K562 (cell line): ENCODE measurements at regions not wholly inside any gene's neighbourhood (a gene's known extent, or its start where the extent isn't known, plus 50 kb on each side); places are given as distances from the start of the nearest gene placed in this dataset.

Experiments
- ATAC-seq: fragments of 200-7000 bp; cut with Tn5 transposase; 3 replicates; pipeline ENCODE4 v1.9.1; 2020; ENCODE audit warnings: moderate library complexity
- BruUV-seq: library from RNA; stranded (reverse); fragments of 400-500 nt; replicated peaks from 2 replicates; lab custom pipeline; 2021; lab: Mats Ljungman, UMichigan
- CTCF ChIA-PET: fragments of 300-600 bp; formaldehyde crosslinking; extraction: SDS; loops from one replicate; lab custom pipeline; 2021; ENCODE audit warnings: low intra/inter-chr PET ratio; lab: Yijun Ruan, JAX
- POLR2A ChIA-PET: fragments of 300-600, 350-650 bp; sonication (Branson Sonifier 250); formaldehyde crosslinking; extraction: SDS; loops from one replicate; lab custom pipeline; 2021; ENCODE audit warnings: antibody characterized with exemption, inconsistent platforms; lab: Yijun Ruan, JAX
- DNase-seq, 4 experiments: peaks; one replicate each; pipeline versions ENCODE4 v3.0.0 to v3.0.0-alpha.2; 2011 to 2018; ENCODE audit warnings: low spot score in 3 of 4, mixed read lengths in 3 of 4; ENCODE audit errors: extremely low read depth in 1 of 4
- FAIRE-seq: peaks from 2 replicates; lab custom pipeline; 2011; peaks lifted over from hg19 to GRCh38; lab: Jason Lieb, UNC
- H2AFZ ChIP-seq: 2 replicates; pipeline ENCODE4 v1.6.0; 2011; ENCODE audit warnings: low read depth, low read length, control low read depth, inconsistent platforms
- H3K27ac ChIP-seq: fragments of 200-600 bp; 3 replicates; pipeline ENCODE4 v1.8.0; 2011; ENCODE audit warnings: low read depth, mild to moderate bottlenecking, control low read depth, inconsistent platforms, low read length, moderate library complexity, mixed read lengths; ENCODE audit errors: extremely low read depth
- H3K27me3 ChIP-seq, 2 experiments: fragments of 300-600 bp in 1 of 2; 2 replicates in 1 of 2; 3 replicates in 1 of 2; pipeline versions ENCODE4 v1.6.0 to v1.8.0; 2011; ENCODE audit warnings: inconsistent platforms in 2 of 2, low read length in 2 of 2, mild to moderate bottlenecking in 1 of 2, mixed read lengths in 1 of 2, moderate library complexity in 1 of 2; ENCODE audit not compliant: control insufficient read depth in 2 of 2, insufficient read depth in 2 of 2
- H3K36me3 ChIP-seq: fragments of 300-600 bp; 3 replicates; pipeline ENCODE4 v1.8.0; 2011; ENCODE audit warnings: mild to moderate bottlenecking, low read length, inconsistent platforms; ENCODE audit not compliant: control insufficient read depth, insufficient read depth
- H3K4me1 ChIP-seq, 2 experiments: fragments of 200-600 bp in 1 of 2; replicated peaks in 1 of 2; 2 replicates in 1 of 2; 3 replicates in 1 of 2; pipeline versions ENCODE4 v1.5.1 to v1.8.0; 2011; ENCODE audit warnings: inconsistent platforms in 2 of 2, low read length in 2 of 2, mild to moderate bottlenecking in 1 of 2, mixed read lengths in 1 of 2, moderate library complexity in 1 of 2; ENCODE audit not compliant: control insufficient read depth in 2 of 2, insufficient read depth in 2 of 2
- H3K4me2 ChIP-seq: 2 replicates; pipeline ENCODE4 v1.6.1; 2011; ENCODE audit warnings: low read length, control low read depth, inconsistent platforms, mixed read lengths; ENCODE audit not compliant: insufficient read depth
- H3K4me3 ChIP-seq: fragments of 200-600 bp; sonication (generic), shearing (Covaris generic); 2 replicates; pipeline ENCODE4 v1.5.1; 2016; ENCODE audit warnings: control low read depth, inconsistent platforms
- H3K79me2 ChIP-seq: fragments of 200-600 bp; 3 replicates; pipeline ENCODE4 v1.8.0; 2011; ENCODE audit warnings: low read length, inconsistent platforms; ENCODE audit not compliant: control insufficient read depth, insufficient read depth
- H3K9ac ChIP-seq, 2 experiments: 2 replicates each; pipeline versions ENCODE4 v1.6.0 to v1.6.1; 2011; ENCODE audit warnings: low read depth in 2 of 2, low read length in 2 of 2, control low read depth in 1 of 2, inconsistent platforms in 1 of 2, mild to moderate bottlenecking in 1 of 2, mixed read lengths in 1 of 2; ENCODE audit not compliant: insufficient read depth in 1 of 2
- H3K9me1 ChIP-seq: one replicate; pipeline ENCODE4 v1.6.0; 2011; ENCODE audit warnings: inconsistent platforms, mild to moderate bottlenecking, low read length, moderate library complexity; ENCODE audit not compliant: control insufficient read depth, insufficient read depth
- H3K9me3 ChIP-seq: replicated peaks from 2 replicates; pipeline ENCODE4 v1.5.1; 2011; ENCODE audit warnings: low read depth, low read length, inconsistent platforms; ENCODE audit not compliant: control insufficient read depth, insufficient read depth
- H4K20me1 ChIP-seq: replicated peaks from 2 replicates; pipeline ENCODE4 v1.6.1; 2011; ENCODE audit warnings: low read length, inconsistent platforms, mixed read lengths; ENCODE audit not compliant: control insufficient read depth, insufficient read depth
- ASH1L ChIP-seq: fragments of 450-650 bp; IDR thresholded peaks from 2 replicates; pipeline ENCODE4 v1.6.1; 2018; ENCODE audit warnings: borderline replicate concordance, mild to moderate bottlenecking, low read depth; ENCODE audit not compliant: partially characterized antibody
- ERF ChIP-seq: fragments of 450-650 bp; formaldehyde crosslinking; IDR thresholded peaks from 2 replicates; pipeline ENCODE4 v1.4.0; 2020; ENCODE audit warnings: mild to moderate bottlenecking, mixed read lengths
- ETV6 ChIP-seq, 3 experiments: fragments of 150-350 bp in 1 of 3; sonication (generic) in 1 of 3; formaldehyde crosslinking in 1 of 3; IDR thresholded peaks; 2 replicates each; pipeline versions ENCODE4 v1.6.1 to v1.8.0; 2014 to 2022; ENCODE audit warnings: borderline replicate concordance in 2 of 3, low read depth in 2 of 3, antibody characterized with exemption in 1 of 3, low read length in 1 of 3, mild to moderate bottlenecking in 1 of 3, missing genetic modification reagents in 1 of 3
- HLTF ChIP-seq: fragments of 450-650 bp; IDR thresholded peaks from 2 replicates; pipeline ENCODE4 v1.6.1; 2016
- MECOM ChIP-seq: fragments of 250-450 bp; sonication (Bioruptor Pico); IDR thresholded peaks from 2 replicates; pipeline ENCODE4 v1.8.0; 2022; ENCODE audit warnings: inconsistent platforms
- MEF2D ChIP-seq: conservative IDR thresholded peaks from 2 replicates; pipeline ENCODE4 v1.6.1; 2016; ENCODE audit warnings: low read depth, missing genetic modification characterization, missing compliant biosample characterization
- NR2F6 ChIP-seq: fragments of 450-650 bp; formaldehyde crosslinking; IDR thresholded peaks from 2 replicates; pipeline ENCODE4 v1.4.0; 2020; ENCODE audit warnings: mild to moderate bottlenecking
- RB1 ChIP-seq: fragments of 450-650 bp; IDR thresholded peaks from 2 replicates; pipeline ENCODE4 v1.6.1; 2017; ENCODE audit warnings: low read depth, mild to moderate bottlenecking
- ZNF695 ChIP-seq: fragments of 450-650 bp; formaldehyde crosslinking; IDR thresholded peaks from 2 replicates; pipeline ENCODE4 v1.4.0; 2020; ENCODE audit warnings: mild to moderate bottlenecking, moderate library complexity
- WGBS: fragments of 100-300 bp; shearing (Covaris generic); methylation state at CpG from one replicate; pipeline ENCODE4 v1.1.6; 2016; ENCODE audit warnings: low coverage, mixed read lengths; ENCODE audit not compliant: insufficient coverage; ENCODE audit errors: missing lambda C conversion rate; 5-methylcytosine and 5-hydroxymethylcytosine counted together
- in situ Hi-C: fragments of 300-500 bp; cut with MboI; formaldehyde crosslinking; loops from 4 replicates; pipeline ENCODE4 v1.15.0; 2018; ENCODE audit warnings: inconsistent platforms, mixed read lengths
- intact Hi-C: fragments of 100-400 bp; cut with micrococcal nuclease; formaldehyde crosslinking; loops from 2 replicates; pipeline ENCODE4 v1.14.2; 2022
- TF ChIP-seq, protein P1 (sequence below): fragments of 250-450 bp; sonication (Bioruptor Pico); IDR thresholded peaks from 2 replicates; pipeline ENCODE4 v1.5.0; 2020; ENCODE audit warnings: mild to moderate bottlenecking, borderline replicate concordance

DNA sequence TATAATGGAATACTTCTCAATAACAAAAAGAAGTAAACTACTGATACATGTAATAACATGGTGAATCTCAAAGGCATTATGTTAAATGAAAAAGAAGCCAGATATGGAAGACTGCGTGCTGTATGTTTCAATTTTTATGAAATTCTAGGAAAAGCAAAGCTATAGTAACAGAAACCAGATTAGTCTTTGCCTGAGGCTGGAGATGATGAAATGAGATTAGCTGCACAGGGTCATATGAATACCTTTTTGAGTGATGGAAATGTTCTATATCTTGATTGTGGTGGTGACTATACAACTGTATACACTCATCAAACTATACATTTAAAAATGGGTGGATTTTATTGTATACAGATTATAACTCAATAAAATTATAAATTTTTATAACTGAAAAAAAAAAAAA is 113.5 kb downstream of the TMEM30B start (continued):
- no peak for TF ChIP-seq NR2F6 (CRISPR knock-in tag)

DNA sequence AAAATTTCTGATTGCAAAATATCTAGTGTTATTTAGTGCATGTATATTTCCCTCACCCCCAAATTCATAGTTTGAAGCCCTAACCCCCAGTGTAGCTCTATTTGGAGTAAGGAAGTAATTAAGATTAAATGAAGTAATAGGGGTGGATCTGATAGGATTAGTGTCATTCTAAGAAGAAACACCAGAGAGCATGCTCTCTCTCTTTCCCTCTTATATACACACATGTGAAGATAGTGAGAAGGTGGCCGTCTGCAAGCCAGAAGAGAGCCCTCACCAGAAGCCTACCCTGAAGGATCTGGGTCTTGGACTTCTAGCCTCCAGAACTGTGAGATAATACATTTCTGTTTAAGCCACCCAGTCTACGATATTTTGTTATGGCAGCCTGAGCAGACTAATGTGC is 120.3 kb downstream of the TMEM30B start:
- no peak for ATAC-seq
- H3K27me3 ChIP-seq = no peaks in the 10 kb centered on the region
- WGBS = 0% methylated on average over 2 of the region's 2 CpGs
- H3K36me3 ChIP-seq = no peaks in the 10 kb centered on the region
- intact Hi-C loops = no loop called here
- H3K4me1 ChIP-seq = no peaks in the 10 kb centered on the region
- DNase-seq = no peak
- ChIA-PET CTCF (no interaction called here), POLR2A (no interaction called here)
- TF ChIP-seq, protein P1, sequence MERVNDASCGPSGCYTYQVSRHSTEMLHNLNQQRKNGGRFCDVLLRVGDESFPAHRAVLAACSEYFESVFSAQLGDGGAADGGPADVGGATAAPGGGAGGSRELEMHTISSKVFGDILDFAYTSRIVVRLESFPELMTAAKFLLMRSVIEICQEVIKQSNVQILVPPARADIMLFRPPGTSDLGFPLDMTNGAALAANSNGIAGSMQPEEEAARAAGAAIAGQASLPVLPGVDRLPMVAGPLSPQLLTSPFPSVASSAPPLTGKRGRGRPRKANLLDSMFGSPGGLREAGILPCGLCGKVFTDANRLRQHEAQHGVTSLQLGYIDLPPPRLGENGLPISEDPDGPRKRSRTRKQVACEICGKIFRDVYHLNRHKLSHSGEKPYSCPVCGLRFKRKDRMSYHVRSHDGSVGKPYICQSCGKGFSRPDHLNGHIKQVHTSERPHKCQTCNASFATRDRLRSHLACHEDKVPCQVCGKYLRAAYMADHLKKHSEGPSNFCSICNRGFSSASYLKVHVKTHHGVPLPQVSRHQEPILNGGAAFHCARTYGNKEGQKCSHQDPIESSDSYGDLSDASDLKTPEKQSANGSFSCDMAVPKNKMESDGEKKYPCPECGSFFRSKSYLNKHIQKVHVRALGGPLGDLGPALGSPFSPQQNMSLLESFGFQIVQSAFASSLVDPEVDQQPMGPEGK (CRISPR knock-in tag) = no peak
- TF ChIP-seq ETV6 (IDR thresholded peaks at IDR 0.05; ENCODE audit: borderline replicate concordance in 1 of 2, low read depth in 2 of 2, low read length in 1 of 2) = no peak
- no peak for TF ChIP-seq ETV6 (CRISPR knock-in tag; IDR thresholded peaks at IDR 0.05; ENCODE audit: borderline replicate concordance)
- TF ChIP-seq ZNF695 (CRISPR knock-in tag) = no peak
- TF ChIP-seq RB1 = no peak
- no peak for TF ChIP-seq MECOM (CRISPR knock-in tag)
- TF ChIP-seq MEF2D (tag) = no peak
- no peak for TF ChIP-seq HLTF
- no peak for TF ChIP-seq ASH1L
- TF ChIP-seq ERF (CRISPR knock-in tag) = no peak
- H2AFZ ChIP-seq = no peak overlapping the region
- H3K79me2 ChIP-seq = no peaks in the 10 kb centered on the region
- in situ Hi-C loops = no loop called here
- no peak overlapping the region for H3K4me2 ChIP-seq
- no peaks in the 10 kb centered on the region for H3K9me3 ChIP-seq
- no TSS peak for BruUV-seq
- no peak overlapping the region for H3K27ac ChIP-seq
- no peaks in the 10 kb centered on the region for H3K9me1 ChIP-seq
- H4K20me1 ChIP-seq = no peaks in the 10 kb centered on the region
- H3K9ac ChIP-seq = no peak overlapping the region
- H3K4me3 ChIP-seq = no peak overlapping the region
- FAIRE-seq = no peak
